Heart left ventricle (tissue), 13 donors: ENCODE measurements at regions not wholly inside any gene's neighbourhood (a gene's known extent, or its start where the extent isn't known, plus 50 kb on each side); places are given as distances from the start of the nearest gene placed in this dataset.

ENCODE experiments used
- POLR2A ChIP-seq, 2 donors: fragments of 450-650 bp; IDR thresholded peaks; one replicate each; pipeline ENCODE4 v1.6.1; 2017; ENCODE audit warnings: antibody characterized with exemption in 2 of 2, mild to moderate bottlenecking in 2 of 2, moderate library complexity in 2 of 2
- TF ChIP-seq, protein P1 (sequence below), 12 donors: fragments of 200-600 bp; sonication (generic) in 4 of 12; IDR thresholded peaks; one replicate each; pipeline versions ENCODE4 v1.5.0 to v1.8.0; 2018 to 2022; ENCODE audit warnings: antibody characterized with exemption in 12 of 12, mild to moderate bottlenecking in 5 of 12
- donor health status: ischemic (EF 13 %, LVEDD 7.1; RV severe dilation, severe dysfunction).
- donor health status: DM: no; HTN: yes; CAD: no.
- donor health status: DM: no; HTN: no; CAD: no.
- donor health status: ischemic (EF 25% LVEDD 6.9; RV normal size, moderate dysfunction).
- donor health status: ischemic (EF 25% LVEDD 5.7; RV mildly dilated, moderate dysfunction).
- donor health status: ischemic (EF 35%, LVEDD 5.7; RV mildly dilated, moderate dysfunction).
- donor health status: nonischemic (EF 11% LVEDD 7.7; RV severe dilation, severe dysfunction).
- donor health status: DM: yes; HTN: yes; CAD: no.
- donor health status: PGD.
- donor health status: ischemic (EF 29% LVEDD 5.4; RV normal size, mild dysfunction).
- donor health status: nonischemic (EF 23%, LVEDD 6.1; RV moderate dilation, normal function).

DNA sequence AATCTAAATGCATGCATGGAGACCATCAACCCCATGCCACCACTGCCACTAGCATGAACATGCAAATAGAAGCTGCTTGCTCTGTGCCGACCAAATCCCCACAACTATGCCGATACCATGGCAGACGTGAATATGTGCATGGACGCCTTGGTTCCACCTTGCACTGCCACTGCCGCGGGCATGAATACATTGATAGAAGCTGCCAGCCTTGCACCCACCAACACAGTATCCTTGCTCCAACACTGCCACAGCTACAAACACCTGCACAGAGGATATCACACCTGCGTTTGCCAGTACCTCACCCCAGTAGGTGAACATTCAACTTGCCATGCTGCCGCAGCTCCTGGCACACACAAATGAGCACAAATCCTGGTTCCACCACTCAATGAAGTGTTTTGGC lies 527.4 kb upstream of the REG3G start:
- TF ChIP-seq, protein P1, sequence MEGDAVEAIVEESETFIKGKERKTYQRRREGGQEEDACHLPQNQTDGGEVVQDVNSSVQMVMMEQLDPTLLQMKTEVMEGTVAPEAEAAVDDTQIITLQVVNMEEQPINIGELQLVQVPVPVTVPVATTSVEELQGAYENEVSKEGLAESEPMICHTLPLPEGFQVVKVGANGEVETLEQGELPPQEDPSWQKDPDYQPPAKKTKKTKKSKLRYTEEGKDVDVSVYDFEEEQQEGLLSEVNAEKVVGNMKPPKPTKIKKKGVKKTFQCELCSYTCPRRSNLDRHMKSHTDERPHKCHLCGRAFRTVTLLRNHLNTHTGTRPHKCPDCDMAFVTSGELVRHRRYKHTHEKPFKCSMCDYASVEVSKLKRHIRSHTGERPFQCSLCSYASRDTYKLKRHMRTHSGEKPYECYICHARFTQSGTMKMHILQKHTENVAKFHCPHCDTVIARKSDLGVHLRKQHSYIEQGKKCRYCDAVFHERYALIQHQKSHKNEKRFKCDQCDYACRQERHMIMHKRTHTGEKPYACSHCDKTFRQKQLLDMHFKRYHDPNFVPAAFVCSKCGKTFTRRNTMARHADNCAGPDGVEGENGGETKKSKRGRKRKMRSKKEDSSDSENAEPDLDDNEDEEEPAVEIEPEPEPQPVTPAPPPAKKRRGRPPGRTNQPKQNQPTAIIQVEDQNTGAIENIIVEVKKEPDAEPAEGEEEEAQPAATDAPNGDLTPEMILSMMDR (IDR thresholded peaks at IDR 0.05): no peak
- no peak for TF ChIP-seq POLR2A (IDR thresholded peaks at IDR 0.05)
